ENCODE measurements at regions not wholly inside any gene's neighbourhood (a gene's known extent, or its start where the extent isn't known, plus 50 kb on each side); places are given as distances from the start of the nearest gene placed in this dataset.

DNA sequence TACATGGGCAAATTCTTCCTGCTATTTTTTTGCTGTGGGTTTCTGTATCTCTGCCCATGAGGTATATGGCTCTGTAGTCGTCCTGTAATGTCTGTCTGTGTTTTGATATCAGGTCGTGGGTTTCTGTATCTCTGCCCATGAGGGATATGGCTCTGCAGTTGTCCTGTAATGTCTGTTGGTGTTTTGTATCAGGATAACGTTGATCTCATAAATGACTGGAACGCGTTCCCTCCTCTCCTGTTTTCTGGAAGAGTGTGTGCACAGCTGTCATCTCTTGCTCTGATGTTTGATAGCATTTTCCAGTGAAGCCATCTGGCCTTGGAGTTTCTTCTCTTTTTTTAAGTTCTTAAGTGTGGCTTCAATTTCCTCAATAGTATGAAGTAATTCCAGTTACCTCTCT is 57.2 kb downstream of the SOX1 start:
- no peak for DNase-seq
- intact Hi-C loops (cut with DNase I), result no loop called here

- DNase-seq, result peak in 2 of 10 donors; percentile 22 to 73
- intact Hi-C loops (cut with DNase I), result no loop called here
Observed at GRCh38 chr13:112127564-112128330, 60.8 kb downstream of the SOX1 start.

GRCh38 chr13:112128331-112128610 is 61.3 kb downstream of the SOX1 start:
- intact Hi-C loops (cut with DNase I), result no loop called here

DNA sequence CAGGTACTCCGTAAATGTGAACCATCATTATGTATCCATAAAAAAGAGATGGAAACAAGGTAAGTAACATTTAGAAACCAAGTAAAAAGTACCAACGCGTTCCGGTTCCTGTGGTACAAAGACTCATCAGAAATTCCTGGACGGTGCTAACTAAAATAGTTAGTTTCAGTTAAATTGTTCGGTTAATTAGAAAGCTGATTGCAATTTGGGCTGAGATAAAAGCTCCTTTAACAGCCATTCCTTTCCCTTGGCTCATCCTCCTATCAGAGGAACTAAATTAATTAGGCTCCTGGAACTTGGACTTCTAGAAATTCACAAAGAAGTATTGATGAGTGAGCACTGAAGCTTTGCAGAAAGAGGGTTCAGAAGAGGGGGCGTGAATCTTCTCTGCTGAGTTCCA is 63.5 kb downstream of the SOX1 start:
- DNase-seq, result no peak
- intact Hi-C loops (cut with DNase I), result no loop called here

More at GRCh38 chr13:112128331-112128610, 61.3 kb downstream of the SOX1 start:
- peak in 1 of 10 donors; percentile 42 for DNase-seq

DNA sequence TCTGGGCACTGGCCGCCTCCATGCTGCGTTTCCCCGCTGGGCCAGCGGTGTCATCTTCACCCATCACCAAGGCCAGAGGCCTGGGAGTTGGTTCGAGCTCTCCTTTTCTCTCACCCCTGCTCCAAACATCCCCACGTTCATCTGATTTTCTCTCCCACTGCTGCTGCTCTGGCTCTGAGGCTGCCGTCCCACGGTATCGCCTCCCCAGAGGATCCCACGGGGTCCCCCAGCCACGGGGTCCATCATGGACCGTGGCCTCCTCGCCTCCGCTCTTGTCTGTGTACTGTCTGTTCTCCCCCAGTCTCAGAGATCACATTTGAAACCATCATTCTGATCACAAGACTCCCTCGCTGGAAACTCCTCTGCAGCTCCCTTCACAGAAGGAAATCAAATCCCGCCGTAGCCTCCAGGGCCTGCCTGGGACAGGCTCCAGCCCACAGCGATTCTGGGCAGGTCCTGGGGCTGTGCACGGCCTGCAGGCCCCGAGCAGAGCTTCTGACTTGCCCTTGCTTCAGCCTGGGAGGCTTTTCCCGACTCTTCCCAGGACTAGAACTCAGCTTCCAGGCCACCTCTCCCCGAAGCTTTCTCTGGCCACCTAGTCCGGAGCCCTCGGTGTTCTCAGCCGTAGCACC is 64.2 kb downstream of the SOX1 start:
- DNase-seq, result peak in 1 of 10 donors; percentile 37

DNA sequence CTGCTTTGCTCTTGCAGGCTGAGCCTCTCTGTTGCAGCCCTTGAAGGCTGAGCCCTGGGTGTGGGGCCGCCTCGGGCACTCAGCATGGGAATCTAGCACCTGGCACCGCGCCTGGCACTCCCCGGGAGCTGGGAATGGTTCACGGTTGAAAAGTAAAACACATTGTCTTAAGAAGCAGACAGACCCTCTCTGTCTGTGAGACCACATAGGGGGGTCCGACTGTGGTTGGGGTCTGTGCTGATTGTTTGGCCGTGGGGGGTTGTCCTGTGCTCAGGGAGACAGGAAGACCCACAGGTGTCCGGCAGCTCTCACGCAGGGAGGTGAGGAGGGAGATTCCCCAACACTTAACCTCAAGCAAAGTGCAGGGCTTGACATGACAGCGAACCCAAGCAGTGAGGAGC is 64.8 kb downstream of the SOX1 start:
- intact Hi-C loops (cut with DNase I), result no loop called here
- peak in 2 of 10 donors; percentile 37 to 78 for DNase-seq

More for the DNA sequence above, 64.2 kb downstream of the SOX1 start:
- intact Hi-C loops (cut with DNase I), result no loop called here

DNA sequence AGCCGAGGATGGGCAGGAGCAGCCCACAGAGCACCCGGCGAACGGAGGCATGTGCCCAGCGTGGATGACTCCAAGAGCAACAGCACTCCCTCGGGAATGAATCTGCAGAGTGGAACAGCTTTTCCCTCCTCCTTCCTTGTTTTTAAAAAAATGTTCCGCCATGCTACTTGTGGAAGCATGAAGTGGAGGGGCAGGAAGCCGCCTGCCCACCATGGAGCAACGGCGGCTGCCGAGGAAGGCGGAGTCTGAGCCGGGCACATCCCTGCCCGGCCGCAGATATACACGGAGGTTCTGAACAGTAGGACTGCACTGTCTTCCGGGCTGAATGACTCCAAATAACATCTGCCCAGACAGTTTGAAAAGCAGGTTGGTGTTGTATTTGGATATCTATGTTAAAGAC is 65.2 kb downstream of the SOX1 start:
- intact Hi-C loops (cut with DNase I), result no loop called here
- DNase-seq, result peak in 2 of 10 donors; percentile 21 to 67

GRCh38 chr13:112132619-112133018 is 65.7 kb downstream of the SOX1 start:
- peak in 1 of 10 donors; percentile 54 for DNase-seq

GRCh38 chr13:112133499-112134390 is 66.8 kb downstream of the SOX1 start:
- intact Hi-C loops (cut with DNase I), result no loop called here
- peak in 1 of 10 donors; percentile 20 for DNase-seq

More at GRCh38 chr13:112132619-112133018, 65.7 kb downstream of the SOX1 start:
- intact Hi-C loops (cut with DNase I), result no loop called here

- intact Hi-C loops (cut with DNase I), result no loop called here
- peak in 1 of 10 donors; percentile 33 for DNase-seq
Observed at GRCh38 chr13:112134391-112135075, 67.6 kb downstream of the SOX1 start.

DNA sequence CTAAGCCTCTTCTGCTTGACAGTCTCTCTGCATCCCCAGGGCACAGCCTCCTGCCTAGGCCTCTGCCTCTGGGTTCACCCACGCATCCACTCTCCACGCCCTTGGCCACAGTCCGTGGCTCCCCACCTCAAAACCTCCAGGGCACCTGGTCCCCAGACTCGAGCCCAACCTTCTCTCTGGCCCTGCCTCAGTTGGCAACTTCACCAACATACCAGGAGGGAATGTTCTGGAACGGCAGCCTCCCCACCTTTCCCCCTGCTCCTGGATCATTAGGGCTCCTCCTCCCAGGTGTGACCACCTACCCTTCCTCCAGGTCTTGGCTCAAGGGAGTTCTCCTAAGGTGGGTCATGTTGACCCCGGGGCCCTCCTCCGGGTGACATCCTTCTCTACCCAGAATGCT is 69.1 kb downstream of the SOX1 start:
- intact Hi-C loops (cut with DNase I), result no loop called here

DNA sequence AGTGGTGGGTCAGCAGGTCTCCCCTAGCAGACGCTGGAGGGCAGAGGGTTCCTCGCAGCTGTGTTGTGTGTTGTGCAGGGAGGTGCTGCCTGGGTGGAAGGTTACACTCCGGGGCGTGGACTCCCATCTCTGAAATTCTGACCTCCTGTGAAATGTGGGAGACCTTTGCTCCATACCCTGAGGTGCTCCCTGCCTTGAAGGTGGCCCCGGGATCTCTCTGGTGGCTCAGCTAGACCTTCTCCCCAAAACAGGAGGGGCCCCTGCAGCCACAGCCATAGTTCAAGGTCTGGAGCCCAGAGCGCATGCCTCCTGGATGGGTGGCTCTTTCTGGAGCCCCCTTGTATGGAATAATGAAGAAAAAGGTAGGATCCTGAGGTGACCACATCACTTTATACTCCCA is 70.2 kb downstream of the SOX1 start:
- DNase-seq, result peak in 1 of 10 donors; percentile 68
- intact Hi-C loops (cut with DNase I), result no loop called here

More for the DNA sequence above, 69.1 kb downstream of the SOX1 start:
- DNase-seq, result peak in 1 of 10 donors; percentile 61

DNA sequence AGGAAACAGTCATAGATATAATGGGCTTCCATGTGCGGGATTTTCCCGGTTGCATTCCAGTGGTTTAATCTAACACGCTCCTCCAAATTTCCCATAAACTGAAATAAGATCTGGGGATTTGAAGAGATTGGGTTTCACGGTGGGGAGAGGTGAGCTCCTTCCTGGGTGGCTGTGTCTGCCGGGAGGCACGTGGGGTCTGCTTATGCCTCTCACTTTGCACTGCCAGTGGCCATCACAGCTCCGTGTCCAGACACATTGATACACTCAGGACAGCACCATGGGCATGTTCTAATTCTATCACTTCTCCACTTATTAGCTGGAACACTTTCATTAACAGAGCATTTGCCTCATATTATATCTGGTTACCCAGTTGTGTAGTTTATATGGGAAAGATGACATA is 73.4 kb downstream of the SOX1 start:
- intact Hi-C loops (cut with DNase I), result no loop called here
- DNase-seq, result no peak

- intact Hi-C loops (cut with DNase I), result no loop called here
- peak in 1 of 10 donors; percentile 48 for DNase-seq
Observed at GRCh38 chr13:112141643-112142400, 74.9 kb downstream of the SOX1 start.

DNA sequence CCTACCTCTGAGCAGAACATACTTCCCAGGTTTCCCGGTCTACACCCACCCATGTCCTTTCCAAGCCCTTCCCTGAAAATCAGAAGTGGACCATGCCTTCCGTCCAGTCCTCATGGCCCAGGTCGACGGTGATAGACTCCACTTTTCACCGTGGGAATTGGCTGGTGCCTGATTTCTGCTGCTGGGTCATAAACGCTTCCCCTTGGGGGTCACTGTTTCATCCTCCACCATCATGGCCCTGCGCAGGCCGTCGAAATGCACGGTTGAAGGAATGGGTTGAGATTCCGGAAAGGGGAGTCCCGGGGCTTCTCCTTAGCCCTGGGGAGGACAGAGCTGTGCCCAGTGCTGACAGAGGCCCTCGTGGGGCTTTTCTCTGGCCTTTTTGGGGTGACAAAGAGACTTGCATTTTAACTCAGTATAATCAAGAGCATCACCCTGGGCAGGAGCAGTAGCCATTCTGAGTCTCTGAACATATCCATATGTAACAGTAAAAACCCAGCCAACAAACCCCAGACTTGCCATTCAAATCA is 75.5 kb downstream of the SOX1 start:
- DNase-seq, result no peak
- intact Hi-C loops (cut with DNase I), result no loop called here

GRCh38 chr13:112143046-112143752 is 76.2 kb downstream of the SOX1 start:
- intact Hi-C loops (cut with DNase I), result no loop called here

DNA sequence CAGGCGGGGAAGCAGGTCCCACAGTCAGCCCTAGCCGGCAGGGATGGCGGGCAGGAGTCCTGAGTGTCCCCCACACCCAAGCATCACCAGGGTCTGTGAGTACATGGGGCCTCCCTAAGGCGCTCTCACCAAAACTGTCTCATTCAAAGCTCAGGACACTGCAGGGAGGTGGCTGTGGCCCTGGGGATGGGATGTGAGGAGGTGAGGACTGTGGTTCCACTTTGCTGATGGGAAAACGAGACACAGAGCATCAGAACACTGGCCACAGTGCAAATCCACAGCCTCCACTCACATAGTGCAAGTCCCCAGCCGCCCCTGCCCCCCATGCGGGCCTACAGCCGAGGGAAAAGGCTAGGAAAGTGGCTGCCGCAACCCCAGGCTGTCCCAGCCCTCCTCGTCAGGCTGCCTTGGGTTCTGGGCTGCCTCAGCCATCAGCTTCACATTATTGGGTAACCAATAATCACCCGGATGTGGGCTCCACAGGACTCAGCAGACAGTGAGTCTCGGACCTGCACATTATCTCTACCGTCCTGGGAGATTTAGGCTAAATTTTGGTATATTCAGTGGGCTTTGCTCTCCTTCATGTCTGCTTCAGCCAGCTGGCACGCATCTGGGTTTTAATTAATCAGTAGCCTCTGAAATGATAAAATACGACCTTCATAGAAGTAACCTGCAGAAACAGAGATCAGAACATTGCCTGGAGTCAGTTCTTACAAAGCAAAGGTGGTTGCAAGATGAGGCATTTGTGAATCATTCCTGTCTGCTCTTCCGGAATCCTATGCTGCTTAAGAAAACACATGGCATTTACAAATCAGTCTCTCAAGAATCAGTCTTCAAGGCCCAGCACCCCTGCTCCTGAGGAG is 77.0 kb downstream of the SOX1 start:
- intact Hi-C loops (cut with DNase I), result no loop called here
- DNase-seq, result peak in 1 of 10 donors; percentile 62

More at GRCh38 chr13:112143046-112143752, 76.2 kb downstream of the SOX1 start:
- peak in 1 of 10 donors; percentile 68 for DNase-seq
